ENCODE measurements at regions not wholly inside any gene's neighbourhood (a gene's known extent, or its start where the extent isn't known, plus 50 kb on each side); places are given as distances from the start of the nearest gene placed in this dataset.

DNA sequence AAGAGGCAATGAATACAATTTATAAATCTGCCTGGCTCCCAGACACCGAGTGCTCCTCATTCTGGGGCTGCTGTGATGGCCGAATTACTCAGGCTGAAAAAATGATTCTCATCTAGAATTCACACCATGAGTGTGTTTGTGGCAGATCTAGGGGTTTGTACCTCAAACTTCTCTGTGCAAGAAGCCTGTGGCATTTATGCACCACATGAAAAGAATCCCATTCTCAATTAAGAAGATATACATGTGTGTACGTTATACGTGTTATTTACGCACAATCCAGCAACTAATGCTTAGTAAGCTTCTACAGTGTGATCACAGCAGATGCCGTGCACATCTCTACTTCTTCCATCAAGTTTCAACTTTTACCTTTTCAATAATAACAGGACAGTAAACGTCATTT lies 476.8 kb downstream of the SHQ1 start:
- no peak for DNase-seq (ENCODE audit: low spot score)

DNA sequence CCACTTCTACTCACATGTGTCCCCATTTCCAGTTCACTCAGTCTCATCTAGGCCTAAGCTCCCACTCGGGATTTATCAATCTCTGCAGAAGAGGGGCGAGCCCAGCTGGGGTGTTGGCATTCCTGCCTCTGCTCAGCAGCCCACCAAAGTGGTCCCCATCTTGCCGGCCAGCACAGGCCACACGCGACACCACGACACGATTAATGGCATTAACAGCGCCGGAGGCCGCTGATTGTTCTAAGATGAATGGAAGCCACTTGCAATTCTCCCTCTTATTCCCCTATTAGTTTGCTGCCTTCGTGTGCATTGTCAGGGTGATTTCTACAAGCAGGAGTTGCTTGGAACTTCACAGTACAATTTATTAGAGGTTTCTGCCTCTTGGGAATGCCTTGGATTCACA lies 477.3 kb downstream of the SHQ1 start:
- no peak for DNase-seq (ENCODE audit: low spot score)

DNA sequence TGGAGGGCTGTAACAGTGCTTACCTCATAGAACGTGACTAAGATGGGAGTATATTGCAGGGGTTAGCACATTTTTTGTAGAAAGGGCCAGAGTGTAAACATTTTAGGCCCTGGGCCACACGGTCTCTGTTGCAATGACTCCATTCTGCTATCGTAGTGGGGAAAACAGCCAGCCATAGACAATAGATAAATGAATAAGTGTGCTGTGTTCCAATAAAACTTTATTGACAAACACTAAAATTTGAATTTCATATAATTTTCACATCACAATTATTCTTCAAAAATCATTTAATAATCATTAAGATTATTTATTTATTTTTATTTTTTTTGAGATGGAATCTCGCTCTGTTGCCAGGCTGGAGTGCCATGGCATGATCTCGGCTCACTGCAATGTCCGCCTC lies 478.6 kb downstream of the SHQ1 start:
- DNase-seq (ENCODE audit: low spot score), result no peak

GRCh38 chr3:72368331-72368975 lies 479.8 kb downstream of the SHQ1 start:
- DNase-seq (ENCODE audit: low spot score), result no peak

GRCh38 chr3:72361990-72362389 lies 486.3 kb downstream of the SHQ1 start:
- no peak for DNase-seq (ENCODE audit: low spot score)

- no peak for DNase-seq (ENCODE audit: low spot score)
These were observed 488.5 kb downstream of the SHQ1 start for GRCh38 chr3:72359743-72360142.

DNA sequence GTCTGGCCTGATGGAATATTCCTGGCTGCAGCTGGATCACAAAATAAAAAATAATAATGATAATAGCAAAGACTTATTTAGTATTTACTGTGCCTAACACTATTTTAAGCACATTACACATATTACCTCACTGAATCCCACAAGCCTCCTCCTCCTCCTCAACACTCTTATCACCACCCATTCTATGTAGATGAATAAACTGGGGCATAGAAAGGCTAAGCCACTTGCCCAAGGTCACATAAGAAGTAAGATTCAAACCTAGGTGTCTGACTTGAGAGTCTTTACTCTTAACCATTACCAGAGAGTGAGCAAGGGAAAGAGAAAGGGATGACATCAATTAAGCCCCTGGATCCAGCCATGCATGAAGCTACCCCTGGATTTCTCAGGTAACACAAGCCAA lies 493.1 kb downstream of the SHQ1 start:
- no peak for DNase-seq (ENCODE audit: low spot score)

DNA sequence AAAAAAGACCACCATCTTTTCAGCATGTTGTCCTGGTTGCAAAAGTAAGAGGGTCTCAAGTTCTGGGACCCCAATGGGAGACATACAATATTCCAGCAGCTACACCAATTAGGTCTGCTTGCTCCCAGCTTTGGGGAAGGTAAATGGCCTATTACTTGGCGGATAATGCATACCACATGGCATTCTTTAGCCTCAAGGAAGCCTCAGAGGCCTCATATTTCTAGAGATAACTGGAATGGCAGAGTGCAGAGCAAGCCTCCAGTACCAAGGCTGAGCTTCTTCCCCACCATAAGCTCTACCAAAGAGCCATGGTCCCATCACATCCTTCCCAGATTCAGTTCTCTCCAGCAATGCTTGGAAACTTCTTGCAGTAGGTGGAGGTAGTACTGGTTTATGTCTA lies 493.8 kb downstream of the SHQ1 start:
- DNase-seq (ENCODE audit: low spot score), result no peak

- no peak for DNase-seq (ENCODE audit: low spot score)
These were observed 494.8 kb downstream of the SHQ1 start for GRCh38 chr3:72353236-72354128.

- DNase-seq (ENCODE audit: low spot score), result no peak
These were observed 496.1 kb downstream of the SHQ1 start for GRCh38 chr3:72352176-72352575.

- DNase-seq (ENCODE audit: low spot score), result no peak
These were observed 496.7 kb downstream of the SHQ1 start for GRCh38 chr3:72351536-72351935.

GRCh38 chr3:72350761-72351505 lies 497.3 kb downstream of the SHQ1 start:
- DNase-seq (ENCODE audit: low spot score), result no peak

GRCh38 chr3:72348357-72348756 lies 499.9 kb downstream of the SHQ1 start:
- DNase-seq (ENCODE audit: low spot score), result no peak

DNA sequence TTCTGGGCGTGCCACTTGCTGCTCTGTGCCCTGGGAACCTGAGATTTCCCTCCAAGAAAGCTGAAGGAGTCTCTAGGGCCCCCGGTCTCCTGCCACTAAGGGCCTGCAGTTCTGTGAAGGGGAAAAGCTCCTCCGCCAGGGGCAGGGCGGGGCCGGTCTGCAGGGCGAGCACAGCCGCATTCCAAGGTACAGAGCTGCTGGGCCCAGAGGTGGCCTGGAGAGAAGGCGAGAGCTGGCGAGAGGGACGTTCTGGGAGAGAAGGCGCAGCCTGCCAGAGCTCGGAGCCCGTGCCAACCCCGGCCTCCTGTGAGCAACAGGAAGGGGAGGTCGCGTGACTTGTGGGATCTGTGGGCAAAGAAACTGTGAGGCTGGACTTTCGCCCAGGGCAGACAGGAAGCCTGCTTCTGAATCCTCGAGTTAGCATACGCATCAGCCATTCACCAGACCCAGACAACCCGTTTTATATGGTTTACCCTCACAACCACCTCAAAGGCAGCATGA lies 500.4 kb downstream of the SHQ1 start:
- DNase-seq (ENCODE audit: low spot score), result no peak

- no peak for DNase-seq (ENCODE audit: low spot score)
These were observed 501.7 kb downstream of the SHQ1 start for GRCh38 chr3:72346526-72346926.

DNA sequence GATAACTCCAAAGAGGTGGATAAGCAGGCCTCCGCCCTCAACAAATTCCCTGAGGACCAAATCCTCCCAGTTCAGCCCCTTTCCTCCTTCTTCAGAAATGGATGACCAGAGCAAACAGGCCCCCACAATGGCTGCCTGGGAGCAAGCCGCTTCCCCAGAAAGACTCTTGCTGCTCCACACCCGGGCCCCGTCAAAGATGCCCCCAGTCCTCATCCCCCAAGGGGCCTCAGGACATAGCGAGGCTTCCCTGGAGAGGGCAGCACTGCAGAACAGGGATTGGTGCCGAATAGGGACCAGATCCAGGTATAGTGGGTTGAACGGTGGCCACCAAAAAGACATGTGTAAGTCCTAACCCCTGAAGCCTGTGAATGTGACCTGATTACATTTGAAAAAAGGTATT lies 502.3 kb downstream of the SHQ1 start:
- DNase-seq (ENCODE audit: low spot score), result no peak

GRCh38 chr3:72345237-72345878 lies 502.9 kb downstream of the SHQ1 start:
- DNase-seq (ENCODE audit: low spot score), result no peak

GRCh38 chr3:72344647-72345046 lies 503.6 kb downstream of the SHQ1 start:
- no peak for DNase-seq (ENCODE audit: low spot score)

DNA sequence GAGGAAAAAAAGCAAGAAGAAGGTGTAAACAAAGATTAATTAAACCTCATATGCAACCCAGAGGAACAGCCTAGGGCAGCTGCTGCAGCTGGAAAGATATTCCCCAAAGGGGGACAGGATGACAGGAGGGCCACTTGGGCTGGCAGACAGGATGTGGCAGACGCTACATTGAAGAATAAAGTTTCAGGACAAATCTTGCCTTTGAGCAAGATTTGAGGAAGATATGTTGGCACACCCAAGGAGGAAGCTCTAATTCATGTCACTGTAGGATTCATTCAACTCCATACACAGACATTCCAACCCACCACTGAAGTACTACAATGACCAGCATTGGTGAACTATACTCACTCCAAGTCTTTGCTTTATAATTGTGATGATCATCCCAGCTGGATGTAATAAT lies 504.0 kb downstream of the SHQ1 start:
- no peak for DNase-seq (ENCODE audit: low spot score)

GRCh38 chr3:72343078-72343477 lies 505.2 kb downstream of the SHQ1 start:
- no peak for DNase-seq (ENCODE audit: low spot score)

DNA sequence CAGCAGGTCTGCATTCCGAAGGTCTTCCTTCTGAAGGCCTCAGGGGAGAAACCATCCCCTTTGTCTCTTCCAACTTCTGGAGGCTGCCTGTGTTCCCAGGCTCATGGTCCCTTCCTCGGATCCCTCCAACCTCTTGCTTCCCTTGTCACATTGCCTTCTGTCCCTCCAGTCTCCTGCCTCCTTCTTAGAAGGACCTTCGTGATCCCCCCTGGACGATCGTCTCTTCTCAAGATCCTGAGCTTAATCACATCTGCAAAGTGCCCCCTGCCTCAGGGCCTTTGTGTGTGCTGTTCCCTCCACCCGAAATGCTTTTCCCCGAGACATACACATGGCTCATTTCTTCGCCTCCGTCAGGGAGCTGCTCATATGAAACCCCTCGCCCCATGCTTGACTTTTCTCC lies 505.8 kb downstream of the SHQ1 start:
- no peak for DNase-seq (ENCODE audit: low spot score)

DNA sequence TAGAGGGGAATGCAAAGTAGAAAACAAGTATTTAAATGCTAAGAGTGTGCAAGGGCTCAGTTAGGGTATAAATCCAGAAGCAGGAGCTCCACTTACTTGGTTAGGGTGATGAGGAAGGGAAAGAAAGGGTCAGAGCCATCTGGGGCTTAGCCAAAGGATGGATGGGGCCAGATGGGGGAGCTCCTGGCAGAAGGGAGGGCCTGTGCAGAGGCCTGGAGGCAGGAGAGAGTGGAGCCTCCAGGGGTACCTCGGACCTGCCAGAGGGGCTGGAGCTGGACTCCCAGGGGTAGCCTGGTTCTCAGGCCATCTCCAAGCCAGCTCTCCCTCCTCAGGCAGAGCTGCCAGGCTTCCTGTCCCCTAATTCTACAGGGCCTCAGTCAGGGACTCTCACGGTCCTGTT lies 506.3 kb downstream of the SHQ1 start:
- DNase-seq (ENCODE audit: low spot score), result no peak

Measured in D341Med (cell line).